Smooth muscle cell (in vitro differentiated cells): ENCODE measurements at regions not wholly inside any gene's neighbourhood (a gene's known extent, or its start where the extent isn't known, plus 50 kb on each side); places are given as distances from the start of the nearest gene placed in this dataset.
"Not testable (repeated sequence)": the region's sequence is repeated elsewhere in the genome, so short reads cannot be mapped to it uniquely, and the experiment has no call there.

ENCODE experiments used
- DNase-seq: peaks from one replicate; lab custom pipeline; 2025; ENCODE audit not compliant: unreplicated experiment; lab: John Stamatoyannopoulos, UW
- H2AFZ ChIP-seq: fragments of 200-600 bp; sonication (generic); 2 replicates; pipeline ENCODE4 v1.6.0; 2016; ENCODE audit warnings: antibody characterized with exemption, low read depth, mild to moderate bottlenecking
- H3F3A ChIP-seq: fragments of 200-600 bp; sonication (generic); 2 replicates; pipeline ENCODE4 v1.6.0; 2017; ENCODE audit warnings: antibody characterized with exemption, low read depth
- H3K27ac ChIP-seq: fragments of 200-600 bp; sonication (generic); 2 replicates; pipeline ENCODE4 v1.5.1; 2016; ENCODE audit warnings: low read depth, mild to moderate bottlenecking
- H3K27me3 ChIP-seq: fragments of 200-600 bp; sonication (generic); 2 replicates; pipeline ENCODE4 v1.6.1; 2016; ENCODE audit warnings: low read depth, mild to moderate bottlenecking
- H3K36me3 ChIP-seq: fragments of 200-600 bp; sonication (generic); 2 replicates; pipeline ENCODE4 v1.5.1; 2016; ENCODE audit warnings: low read depth
- H3K4me1 ChIP-seq: fragments of 200-600 bp; sonication (generic); 2 replicates; pipeline ENCODE4 v1.5.1; 2016; ENCODE audit warnings: low read depth
- H3K4me2 ChIP-seq: fragments of 200-600 bp; sonication (generic); 2 replicates; pipeline ENCODE4 v1.6.0; 2016; ENCODE audit warnings: mild to moderate bottlenecking
- H3K4me3 ChIP-seq: fragments of 200-600 bp; sonication (generic); 2 replicates; pipeline ENCODE4 v1.5.1; 2016; ENCODE audit warnings: mild to moderate bottlenecking
- H3K79me2 ChIP-seq: fragments of 200-600 bp; sonication (generic); 2 replicates; pipeline ENCODE4 v1.6.0; 2016; ENCODE audit warnings: low read depth, mild to moderate bottlenecking
- H3K9ac ChIP-seq: fragments of 200-600 bp; sonication (generic); 2 replicates; pipeline ENCODE4 v1.6.0; 2016; ENCODE audit warnings: low read depth
- H3K9me3 ChIP-seq: fragments of 200-600 bp; sonication (generic); replicated peaks from 2 replicates; pipeline ENCODE4 v1.5.1; 2016; ENCODE audit warnings: low read depth
- H4K20me1 ChIP-seq: fragments of 200-600 bp; sonication (generic); 2 replicates; pipeline ENCODE4 v1.6.0; 2016; ENCODE audit warnings: low read depth
- CTCF ChIP-seq: fragments of 200-600 bp; sonication (generic); IDR thresholded peaks from 2 replicates; pipeline ENCODE4 v1.5.1; 2017; ENCODE audit warnings: borderline replicate concordance, mild to moderate bottlenecking, antibody characterized with exemption; ENCODE audit not compliant: insufficient read depth, poor library complexity, severe bottlenecking
- WGBS: methylation state at CpG from one replicate; pipeline ENCODE4 v1.1.7; 2016; ENCODE audit warnings: low lambda C conversion rate; 5-methylcytosine and 5-hydroxymethylcytosine counted together

GRCh38 chr10:3635211-3635671 lies 149.8 kb downstream of the KLF6 start:
- Histone ChIP-seq H3K4me3 (no peak overlapping the region), H3K27ac (peak overlapping the region; percentile 79), H3K36me3 (no peaks in the 10 kb centered on the region), H3K4me2 (no peak overlapping the region), H3F3A (no peaks in the 10 kb centered on the region), H3K9me3 (no peaks in the 10 kb centered on the region), H3K9ac (peak overlapping the region; percentile 47), H3K4me1 (no peaks in the 10 kb centered on the region), H4K20me1 (no peaks in the 10 kb centered on the region), H3K79me2 (no peaks in the 10 kb centered on the region), H2AFZ (no peak overlapping the region), H3K27me3 (no peaks in the 10 kb centered on the region)
- whole genome bisulfite sequencing = 61% methylated on average over 5 of the region's 5 CpGs
- no peak for TF ChIP-seq CTCF
- DNase-seq = no peak

- H3K9ac ChIP-seq = peak overlapping the region; percentile 47
- not testable (repeated sequence) for H3K4me3 ChIP-seq, H3K9me3 ChIP-seq, H3K4me2 ChIP-seq, H2AFZ ChIP-seq, H3F3A ChIP-seq, H4K20me1 ChIP-seq, H3K79me2 ChIP-seq, DNase-seq, H3K27me3 ChIP-seq, H3K36me3 ChIP-seq, H3K4me1 ChIP-seq
- 93% methylated on average over 1 of the region's 1 CpG for WGBS
- H3K27ac ChIP-seq = peak overlapping the region; percentile 79
These were observed 150.4 kb downstream of the KLF6 start for GRCh38 chr10:3634646-3635045.

GRCh38 chr10:3631701-3632330 lies 153.2 kb downstream of the KLF6 start:
- 38% methylated on average over 5 of the region's 5 CpGs for WGBS

GRCh38 chr10:3631291-3631690 lies 153.7 kb downstream of the KLF6 start:
- H3K9ac ChIP-seq = no peak overlapping the region
- H3K79me2 ChIP-seq = no peaks in the 10 kb centered on the region
- H3K27me3 ChIP-seq = no peaks in the 10 kb centered on the region
- H3K4me3 ChIP-seq = no peak overlapping the region
- TF ChIP-seq CTCF = no peak
- H3K4me1 ChIP-seq = no peaks in the 10 kb centered on the region
- no peaks in the 10 kb centered on the region for H4K20me1 ChIP-seq
- no peak overlapping the region for H2AFZ ChIP-seq
- no peaks in the 10 kb centered on the region for H3F3A ChIP-seq
- no peaks in the 10 kb centered on the region for H3K36me3 ChIP-seq
- no peaks in the 10 kb centered on the region for H3K9me3 ChIP-seq
- H3K27ac ChIP-seq = peak overlapping the region; percentile 62
- DNase-seq = no peak
- WGBS = 89% methylated on average over 2 of the region's 2 CpGs
- no peak overlapping the region for H3K4me2 ChIP-seq

More at GRCh38 chr10:3631701-3632330, 153.2 kb downstream of the KLF6 start:
- Histone ChIP-seq H3K79me2 (no peaks in the 10 kb centered on the region), H3K4me1 (no peaks in the 10 kb centered on the region), H3K27me3 (no peaks in the 10 kb centered on the region), H4K20me1 (no peaks in the 10 kb centered on the region), H3K9ac (peak overlapping the region; percentile 11), H3K4me2 (no peak overlapping the region), H3F3A (no peaks in the 10 kb centered on the region), H3K9me3 (no peaks in the 10 kb centered on the region), H3K36me3 (no peaks in the 10 kb centered on the region), H2AFZ (no peak overlapping the region), H3K27ac (peak overlapping the region; percentile 62), H3K4me3 (no peak overlapping the region)
- TF ChIP-seq CTCF = no peak
- no peak for DNase-seq
